OCI-LY3 (cell line): ENCODE measurements at regions not wholly inside any gene's neighbourhood (a gene's known extent, or its start where the extent isn't known, plus 50 kb on each side); places are given as distances from the start of the nearest gene placed in this dataset.

Source experiments
- CTCF ChIP-seq: fragments of 200-600, 300-600 bp; sonication (generic); IDR thresholded peaks from 2 replicates; pipeline ENCODE4 v1.5.1; 2014; ENCODE audit warnings: antibody characterized with exemption, low read length, low read depth
- EZH2phosphoT487 ChIP-seq: fragments of 200-600 bp; shearing (Covaris generic); IDR thresholded peaks from 2 replicates; pipeline ENCODE4 v1.6.1; 2018; ENCODE audit warnings: antibody characterized with exemption, mixed run types, low read depth

- TF ChIP-seq CTCF (no peak), EZH2phosphoT487 (no peak)
Observed at GRCh38 chr1:58939666-58940370, 156.0 kb upstream of the JUN start.
